AG08395 (cell line): ENCODE measurements at regions not wholly inside any gene's neighbourhood (a gene's known extent, or its start where the extent isn't known, plus 50 kb on each side); places are given as distances from the start of the nearest gene placed in this dataset.

Source experiments
- DNase-seq: peaks from one replicate; pipeline ENCODE4 v3.0.0; 2012; ENCODE audit warnings: mixed read lengths, low spot score

DNA sequence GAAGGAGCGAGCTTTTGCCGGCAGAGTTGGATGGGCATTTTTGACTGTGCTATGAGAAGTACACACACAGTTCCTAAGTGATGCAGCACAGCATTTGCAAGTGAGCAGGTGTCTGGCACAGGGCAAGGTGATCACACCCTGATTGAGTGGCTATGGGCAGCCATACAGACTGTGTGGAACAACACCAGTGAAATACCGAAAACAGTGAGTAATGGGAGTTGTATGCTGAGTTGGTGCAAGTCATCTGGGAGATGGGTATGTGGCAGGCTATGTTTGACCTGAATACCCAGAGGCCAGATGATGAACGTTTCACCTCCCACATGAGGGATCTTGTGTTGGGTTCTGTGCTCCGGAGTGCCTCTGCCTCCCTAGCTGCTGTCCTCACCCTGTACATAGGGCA lies 53.5 kb upstream of the TIPARP start:
- no peak for DNase-seq

- DNase-seq = no peak
Observed at GRCh38 chr3:156620260-156620659, 54.1 kb upstream of the TIPARP start.

GRCh38 chr3:156619376-156619775 lies 55.0 kb upstream of the TIPARP start:
- DNase-seq = no peak

DNA sequence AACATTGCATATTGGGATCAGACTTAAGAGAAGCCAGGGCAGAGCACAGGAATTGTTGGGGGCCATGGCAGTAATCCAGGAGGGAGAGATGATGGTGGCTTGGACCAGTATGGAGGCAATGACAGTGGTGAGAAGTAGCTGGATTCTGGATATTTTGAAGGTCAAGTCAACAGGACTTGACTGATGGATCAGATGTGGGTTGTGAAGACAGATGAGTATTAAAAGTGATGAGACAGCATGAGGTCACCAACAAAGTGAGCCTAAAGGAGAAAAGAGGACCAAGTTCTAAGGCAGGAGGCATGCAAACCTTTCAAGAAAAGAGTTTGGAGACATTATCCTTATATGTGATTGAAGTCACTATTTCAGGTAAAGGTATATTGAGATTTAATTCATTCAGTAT lies 56.6 kb upstream of the TIPARP start:
- DNase-seq = no peak

- no peak for DNase-seq
Observed at GRCh38 chr3:156617145-156617544, 57.2 kb upstream of the TIPARP start.

GRCh38 chr3:156615592-156616173 lies 58.7 kb upstream of the TIPARP start:
- DNase-seq = peak; percentile 67

- DNase-seq = peak; percentile 34
Observed at GRCh38 chr3:156614642-156615511, 59.5 kb upstream of the TIPARP start.

GRCh38 chr3:156612903-156613302 lies 58.0 kb upstream of the SSR3 start:
- no peak for DNase-seq

GRCh38 chr3:156611870-156612494 lies 57.1 kb upstream of the SSR3 start:
- no peak for DNase-seq

DNA sequence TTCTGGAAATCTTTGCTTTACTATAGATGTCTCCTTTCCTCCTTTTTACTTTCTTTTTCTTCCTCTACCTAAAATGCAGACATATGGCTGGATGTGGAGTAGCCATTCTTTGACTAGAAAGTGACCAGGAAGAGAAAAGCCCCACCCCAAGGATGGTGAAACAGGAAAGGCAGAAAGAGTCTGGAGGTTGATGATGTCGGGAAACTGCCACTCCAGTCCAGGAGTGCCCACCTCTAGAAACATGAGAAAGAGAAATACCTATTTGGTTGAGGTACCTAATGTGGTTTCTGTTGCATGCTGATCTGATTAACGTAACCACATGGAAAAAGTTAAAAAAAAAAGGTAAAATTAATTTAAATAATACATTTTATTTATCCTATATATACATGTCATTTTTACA lies 55.2 kb upstream of the SSR3 start:
- DNase-seq = no peak

- no peak for DNase-seq
Observed at GRCh38 chr3:156609546-156609945, 54.6 kb upstream of the SSR3 start.

DNA sequence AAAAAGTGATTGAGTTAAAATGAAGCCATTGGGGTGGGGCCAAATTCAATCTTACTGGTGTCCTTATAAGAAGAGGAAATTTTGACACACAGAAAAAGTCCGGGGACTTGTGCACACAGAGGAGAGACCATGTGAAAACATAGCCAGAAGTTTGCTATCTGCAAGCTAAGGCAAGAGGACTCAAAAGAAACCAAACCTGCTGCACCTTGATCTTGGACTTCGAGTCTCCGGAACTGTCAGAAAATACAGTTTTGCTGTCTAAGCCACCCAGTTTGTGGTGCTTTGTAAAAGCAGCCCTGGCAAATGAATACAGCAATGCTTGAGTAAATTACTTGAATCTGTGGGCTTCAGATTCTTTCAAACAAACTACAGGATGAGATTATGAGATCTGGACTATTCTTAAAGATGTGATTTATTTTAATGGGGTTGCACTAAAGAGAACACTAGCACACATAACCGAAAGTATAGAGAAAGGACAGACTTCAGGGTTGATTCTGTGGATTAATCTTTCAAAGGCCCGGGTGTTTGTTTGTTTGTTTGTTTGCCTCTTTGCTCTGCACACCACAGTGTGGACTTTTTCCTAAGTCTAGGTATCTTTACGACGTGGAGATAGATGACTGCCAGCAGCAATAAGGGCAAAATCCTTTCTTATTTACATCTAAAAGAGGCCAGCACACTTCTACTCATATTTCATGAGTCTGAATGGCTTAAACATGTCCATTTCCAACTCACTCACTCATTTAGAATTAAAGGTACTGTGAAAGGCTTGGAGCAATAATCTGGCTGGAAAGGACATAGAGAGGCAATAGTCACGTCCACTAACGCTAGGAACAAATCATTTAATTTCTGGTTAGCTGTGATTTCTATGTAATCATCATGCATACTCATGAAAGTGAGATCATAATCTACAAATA lies 53.9 kb upstream of the SSR3 start:
- no peak for DNase-seq

DNA sequence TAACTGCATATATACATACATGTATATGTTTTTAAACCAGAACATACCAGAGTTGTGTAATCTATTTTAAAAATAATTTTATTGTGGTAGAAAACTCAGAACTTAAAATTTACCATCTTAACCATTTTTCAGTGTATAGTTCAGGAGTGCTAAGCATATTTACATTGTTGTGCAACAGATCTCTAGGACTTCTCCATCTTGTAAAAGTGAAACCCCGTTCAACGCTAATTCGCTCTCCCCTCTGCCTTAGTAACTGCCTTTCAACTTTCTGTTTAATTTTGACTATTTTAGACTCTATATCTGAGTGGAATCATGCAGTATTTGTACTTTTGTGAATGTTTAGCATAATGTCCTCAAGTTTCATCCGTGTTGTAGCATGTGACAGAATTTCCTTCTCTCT lies 51.8 kb upstream of the SSR3 start:
- no peak for DNase-seq

- peak; percentile 81 for DNase-seq
Observed at GRCh38 chr3:156605686-156606605, 51.0 kb upstream of the SSR3 start.

GRCh38 chr3:156604642-156605144 lies 49.8 kb upstream of the SSR3 start:
- DNase-seq = no peak
